OCI-LY3 (cell line): ENCODE measurements at regions not wholly inside any gene's neighbourhood (a gene's known extent, or its start where the extent isn't known, plus 50 kb on each side); places are given as distances from the start of the nearest gene placed in this dataset.
"Not testable (repeated sequence)": the region's sequence is repeated elsewhere in the genome, so short reads cannot be mapped to it uniquely, and the experiment has no call there.

Source experiments
- H2AFZ ChIP-seq: fragments of 200-600, 300-600 bp; shearing (Covaris generic); 2 replicates; pipeline ENCODE4 v1.6.0; 2014; ENCODE audit warnings: antibody characterized with exemption, low read depth, low read length
- H3K27ac ChIP-seq: fragments of 200-600, 300-600 bp; sonication (generic); 2 replicates; pipeline ENCODE4 v1.5.1; 2014; ENCODE audit warnings: mild to moderate bottlenecking, low read length, moderate library complexity, mixed read lengths
- H3K27me3 ChIP-seq: fragments of 200-600, 300-600 bp; sonication (generic); 2 replicates; pipeline ENCODE4 v1.6.1; 2014; ENCODE audit warnings: low read depth, low read length, mixed read lengths
- H3K36me3 ChIP-seq: fragments of 200-600, 300-600 bp; sonication (generic); replicated peaks from 2 replicates; pipeline ENCODE3; 2014; ENCODE audit warnings: low read depth, low read length, mixed read lengths
- H3K4me1 ChIP-seq: fragments of 300-600, 200-600 bp; sonication (generic); 2 replicates; pipeline ENCODE4 v1.6.1; 2014; ENCODE audit warnings: low read length, mixed read lengths
- H3K4me2 ChIP-seq: fragments of 200-600, 300-600 bp; sonication (generic); 2 replicates; pipeline ENCODE4 v1.6.1; 2014; ENCODE audit warnings: low read length, mixed read lengths
- H3K4me3 ChIP-seq: fragments of 300-600, 200-600 bp; sonication (generic); 2 replicates; pipeline ENCODE4 v1.5.1; 2014; ENCODE audit warnings: antibody characterized with exemption, mild to moderate bottlenecking, low read length, moderate library complexity
- H3K79me2 ChIP-seq: fragments of 300-600, 200-600 bp; shearing (Covaris generic); 2 replicates; pipeline ENCODE4 v1.6.1; 2014; ENCODE audit warnings: mild to moderate bottlenecking, low read length, mixed read lengths
- H3K9ac ChIP-seq: fragments of 300-600, 200-600 bp; shearing (Covaris generic); 2 replicates; pipeline ENCODE4 v1.6.0; 2014; ENCODE audit warnings: mild to moderate bottlenecking, low read length, moderate library complexity
- H3K9me3 ChIP-seq: fragments of 200-600, 300-600 bp; shearing (Covaris generic); 2 replicates; pipeline ENCODE4 v1.6.1; 2014; ENCODE audit warnings: low read length, mixed read lengths; ENCODE audit not compliant: insufficient read depth
- H4K20me1 ChIP-seq: fragments of 200-600, 300-600 bp; sonication (generic); 2 replicates; pipeline ENCODE4 v1.6.1; 2016; ENCODE audit warnings: low read length, mixed read lengths; ENCODE audit not compliant: insufficient read depth
- CTCF ChIP-seq: fragments of 200-600, 300-600 bp; sonication (generic); IDR thresholded peaks from 2 replicates; pipeline ENCODE4 v1.5.1; 2014; ENCODE audit warnings: antibody characterized with exemption, low read length, low read depth
- EZH2phosphoT487 ChIP-seq: fragments of 200-600 bp; shearing (Covaris generic); IDR thresholded peaks from 2 replicates; pipeline ENCODE4 v1.6.1; 2018; ENCODE audit warnings: antibody characterized with exemption, mixed run types, low read depth

GRCh38 chr16:64679976-64680690 is 441.7 kb downstream of the CDH11 start:
- TF ChIP-seq CTCF (no peak), EZH2phosphoT487 (no peak)

GRCh38 chr16:64669573-64669972 is 452.3 kb downstream of the CDH11 start:
- H3K9ac ChIP-seq: no peak overlapping the region
- no peak overlapping the region for H3K4me2 ChIP-seq
- H3K27ac ChIP-seq: no peak overlapping the region
- no peak overlapping the region for H2AFZ ChIP-seq
- no peaks in the 10 kb centered on the region for H3K36me3 ChIP-seq
- H3K4me1 ChIP-seq: no peaks in the 10 kb centered on the region
- no peaks in the 10 kb centered on the region for H3K9me3 ChIP-seq
- H3K79me2 ChIP-seq: no peaks in the 10 kb centered on the region
- no peak overlapping the region for H3K4me3 ChIP-seq
- TF ChIP-seq EZH2phosphoT487: no peak
- TF ChIP-seq CTCF: no peak
- H4K20me1 ChIP-seq: no peaks in the 10 kb centered on the region
- H3K27me3 ChIP-seq: no peaks in the 10 kb centered on the region

More at GRCh38 chr16:64679976-64680690, 441.7 kb downstream of the CDH11 start:
- H3K27ac ChIP-seq: no peak overlapping the region
- no peaks in the 10 kb centered on the region for H3K4me1 ChIP-seq
- no peak overlapping the region for H3K9ac ChIP-seq
- H4K20me1 ChIP-seq: no peaks in the 10 kb centered on the region
- no peak overlapping the region for H3K4me3 ChIP-seq
- H3K79me2 ChIP-seq: no peaks in the 10 kb centered on the region
- H2AFZ ChIP-seq: no peak overlapping the region
- H3K9me3 ChIP-seq: no peaks in the 10 kb centered on the region
- H3K36me3 ChIP-seq: no peaks in the 10 kb centered on the region
- no peaks in the 10 kb centered on the region for H3K27me3 ChIP-seq
- no peak overlapping the region for H3K4me2 ChIP-seq

- no peaks in the 10 kb centered on the region for H3K4me1 ChIP-seq
- H3K27ac ChIP-seq: no peak overlapping the region
- H2AFZ ChIP-seq: no peak overlapping the region
- H3K4me3 ChIP-seq: no peak overlapping the region
- H3K9me3 ChIP-seq: no peaks in the 10 kb centered on the region
- H3K27me3 ChIP-seq: no peaks in the 10 kb centered on the region
- H3K9ac ChIP-seq: no peak overlapping the region
- no peak overlapping the region for H3K4me2 ChIP-seq
- no peaks in the 10 kb centered on the region for H3K79me2 ChIP-seq
- TF ChIP-seq EZH2phosphoT487 (no peak), CTCF (no peak)
- no peaks in the 10 kb centered on the region for H3K36me3 ChIP-seq
- no peaks in the 10 kb centered on the region for H4K20me1 ChIP-seq
Measured at GRCh38 chr16:64667334-64667877, 454.5 kb downstream of the CDH11 start.

GRCh38 chr16:64662312-64662711 is 459.6 kb downstream of the CDH11 start:
- not testable (repeated sequence) for H4K20me1 ChIP-seq, H2AFZ ChIP-seq, H3K27me3 ChIP-seq, H3K9me3 ChIP-seq, H3K36me3 ChIP-seq, H3K4me3 ChIP-seq, H3K4me2 ChIP-seq, H3K27ac ChIP-seq, H3K9ac ChIP-seq, H3K4me1 ChIP-seq, H3K79me2 ChIP-seq
